SK-N-MC (cell line): ENCODE measurements at regions not wholly inside any gene's neighbourhood (a gene's known extent, or its start where the extent isn't known, plus 50 kb on each side); places are given as distances from the start of the nearest gene placed in this dataset.

Experiments
- EZH2 ChIP-seq: fragments of 200-600 bp; sonication (generic); IDR thresholded peaks from one replicate; pipeline ENCODE4 v1.6.1; 2017; ENCODE audit warnings: antibody characterized with exemption
- FOXP2 ChIP-seq: optimal IDR thresholded peaks from 2 replicates; pipeline ENCODE3; 2011; ENCODE audit warnings: mild to moderate bottlenecking, moderate library complexity; ENCODE audit not compliant: insufficient read depth; ENCODE audit errors: extremely low read length, control extremely low read depth
- POLR2AphosphoS5 ChIP-seq: IDR thresholded peaks from 2 replicates; pipeline ENCODE4 v1.6.1; 2012; ENCODE audit warnings: mild to moderate bottlenecking, low read depth, low read length, borderline replicate concordance

DNA sequence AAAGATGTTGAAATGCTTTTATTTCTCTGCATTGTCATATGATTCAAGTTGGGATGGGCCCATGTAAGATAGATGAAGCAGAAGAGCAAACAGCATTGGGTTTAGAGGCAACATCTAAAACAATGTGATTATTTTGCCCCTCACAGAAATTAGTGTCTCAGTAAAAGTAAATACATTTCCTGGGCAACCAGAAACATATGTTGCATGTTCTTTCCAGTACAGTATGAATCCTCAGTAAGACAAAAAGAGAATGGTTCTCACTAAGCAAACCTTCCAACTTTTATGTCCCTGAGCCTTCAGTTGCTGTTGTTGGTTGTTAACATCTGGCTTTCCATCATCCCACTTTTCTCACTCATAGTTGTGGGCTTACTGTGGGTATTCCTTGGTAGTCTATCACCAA, 222.5 kb upstream of the PRPS1L1 start:
- no peak for TF ChIP-seq EZH2
- TF ChIP-seq POLR2AphosphoS5, result no peak
- no peak for TF ChIP-seq FOXP2
